IMR-90 (cell line): ENCODE measurements at regions not wholly inside any gene's neighbourhood (a gene's known extent, or its start where the extent isn't known, plus 50 kb on each side); places are given as distances from the start of the nearest gene placed in this dataset.

ENCODE experiments used
- ATAC-seq: fragments of 200-7000 bp; cut with Tn5 transposase; 2 replicates; pipeline ENCODE4 v1.9.1; 2020; ENCODE audit warnings: low read depth, mild to moderate bottlenecking, moderate library complexity
- BruUV-seq: library from RNA; stranded (reverse); fragments of 400-500 nt; replicated peaks from 2 replicates; lab custom pipeline; 2021; lab: Mats Ljungman, UMichigan
- CTCF ChIA-PET: fragments of 300-600 bp; formaldehyde crosslinking; extraction: SDS; loops from one replicate; lab custom pipeline; 2021; ENCODE audit warnings: antibody characterized with exemption; lab: Yijun Ruan, JAX
- POLR2A ChIA-PET: fragments of 300-600 bp; sonication (Branson Sonifier 250); formaldehyde crosslinking; loops from one replicate; lab custom pipeline; 2022; ENCODE audit warnings: antibody characterized with exemption; ENCODE audit not compliant: unreplicated experiment; lab: Charles Lee
- DNase-seq: peaks from one replicate; pipeline ENCODE4 v3.0.0; 2013
- H2AFZ ChIP-seq: replicated peaks from 2 replicates; pipeline ENCODE3; 2013; ENCODE audit warnings: low read length, mild to moderate bottlenecking; ENCODE audit not compliant: poor library complexity
- H2AK5ac ChIP-seq: 2 replicates; pipeline ENCODE4 v1.6.1; 2013; ENCODE audit warnings: low read depth, low read length, inconsistent platforms
- H2AK9ac ChIP-seq: replicated peaks from 2 replicates; pipeline ENCODE3; 2013; ENCODE audit warnings: mild to moderate bottlenecking, low read depth, low read length, moderate library complexity; ENCODE audit not compliant: poor library complexity
- H2BK120ac ChIP-seq: 2 replicates; pipeline ENCODE4 v1.6.1; 2013; ENCODE audit warnings: low read depth, low read length, inconsistent platforms
- H2BK15ac ChIP-seq: 3 replicates; pipeline ENCODE4 v1.6.1; 2013; ENCODE audit warnings: low read depth, low read length, inconsistent platforms
- H2BK20ac ChIP-seq: 2 replicates; pipeline ENCODE4 v1.6.1; 2013; ENCODE audit warnings: low read depth, mild to moderate bottlenecking, inconsistent platforms, low read length, moderate library complexity
- H2BK5ac ChIP-seq: 2 replicates; pipeline ENCODE4 v1.6.1; 2013; ENCODE audit warnings: mild to moderate bottlenecking, low read depth, low read length, inconsistent platforms; ENCODE audit not compliant: poor library complexity, severe bottlenecking
- H3K14ac ChIP-seq: replicated peaks from 2 replicates; pipeline ENCODE4 v1.6.1; 2013; ENCODE audit warnings: low read depth, low read length, inconsistent platforms
- H3K18ac ChIP-seq: 2 replicates; pipeline ENCODE4 v1.6.1; 2013; ENCODE audit warnings: low read depth, low read length, control low read depth
- H3K23ac ChIP-seq: 2 replicates; pipeline ENCODE4 v1.6.1; 2013; ENCODE audit warnings: low read depth, low read length, inconsistent platforms
- H3K27ac ChIP-seq: 2 replicates; pipeline ENCODE4 v1.5.1; 2013; ENCODE audit warnings: mild to moderate bottlenecking, control low read depth, low read length; ENCODE audit not compliant: insufficient read depth
- H3K27me3 ChIP-seq: 2 replicates; pipeline ENCODE4 v1.6.1; 2013; ENCODE audit warnings: low read length; ENCODE audit not compliant: control insufficient read depth, insufficient read depth
- H3K36me3 ChIP-seq: 2 replicates; pipeline ENCODE4 v1.6.1; 2013; ENCODE audit warnings: low read length, mixed read lengths; ENCODE audit not compliant: control insufficient read depth, insufficient read depth
- H3K4ac ChIP-seq: 2 replicates; pipeline ENCODE4 v1.6.1; 2013; ENCODE audit warnings: low read depth, low read length, inconsistent platforms
- H3K4me1 ChIP-seq: 2 replicates; pipeline ENCODE4 v1.6.1; 2013; ENCODE audit warnings: low read length, mixed read lengths; ENCODE audit not compliant: control insufficient read depth, insufficient read depth
- H3K4me2 ChIP-seq: 2 replicates; pipeline ENCODE4 v1.6.1; 2013; ENCODE audit warnings: low read depth, mild to moderate bottlenecking, control low read depth, low read length, moderate library complexity
- H3K4me3 ChIP-seq: 2 replicates; pipeline ENCODE4 v1.5.1; 2013; ENCODE audit warnings: low read depth, mild to moderate bottlenecking, control low read depth, low read length, moderate library complexity; ENCODE audit not compliant: insufficient read depth
- H3K56ac ChIP-seq: 2 replicates; pipeline ENCODE4 v1.6.1; 2013; ENCODE audit warnings: low read length, inconsistent platforms; ENCODE audit not compliant: insufficient read depth; ENCODE audit errors: extremely low read depth
- H3K79me1 ChIP-seq, 2 experiments: 2 replicates each; pipeline ENCODE4 v1.6.1; 2013; ENCODE audit warnings: low read length in 2 of 2, inconsistent platforms in 1 of 2, low read depth in 1 of 2
- H3K9ac ChIP-seq: 2 replicates; pipeline ENCODE4 v1.6.1; 2013; ENCODE audit warnings: low read depth, low read length, control low read depth
- H3K9me1 ChIP-seq: 2 replicates; pipeline ENCODE4 v1.6.1; 2013; ENCODE audit warnings: low read length, inconsistent platforms; ENCODE audit not compliant: insufficient read depth
- H3K9me3 ChIP-seq: 2 replicates; pipeline ENCODE4 v1.6.1; 2013; ENCODE audit warnings: low read length; ENCODE audit not compliant: control insufficient read depth, insufficient read depth
- H4K20me1 ChIP-seq: 2 replicates; pipeline ENCODE4 v1.6.1; 2013; ENCODE audit warnings: low read length, inconsistent platforms; ENCODE audit not compliant: insufficient read depth
- H4K5ac ChIP-seq: 2 replicates; pipeline ENCODE4 v1.6.1; 2013; ENCODE audit warnings: mild to moderate bottlenecking, low read depth, low read length, control low read depth
- H4K8ac ChIP-seq, 2 experiments: 2 replicates each; pipeline ENCODE4 v1.6.1; 2013; ENCODE audit warnings: low read depth in 2 of 2, low read length in 2 of 2, control low read depth in 1 of 2, inconsistent platforms in 1 of 2
- H4K91ac ChIP-seq: 2 replicates; pipeline ENCODE4 v1.6.1; 2013; ENCODE audit warnings: low read depth, low read length, inconsistent platforms; ENCODE audit not compliant: insufficient read depth
- BHLHE40 ChIP-seq: fragments of 150-350 bp; IDR thresholded peaks from 2 replicates; pipeline ENCODE4 v1.6.1; 2016; ENCODE audit warnings: mild to moderate bottlenecking, low read depth, low read length
- CEBPB ChIP-seq: IDR thresholded peaks from 2 replicates; pipeline ENCODE4 v1.6.1; 2012; ENCODE audit warnings: low read depth, low read length, improper control_type of control experiment
- CHD1 ChIP-seq: IDR thresholded peaks from 2 replicates; pipeline ENCODE4 v1.6.1; 2012; ENCODE audit warnings: low read depth, low read length, improper control_type of control experiment
- FOS ChIP-seq: fragments of 150-350 bp; IDR thresholded peaks from 2 replicates; pipeline ENCODE4 v1.6.1; 2016; ENCODE audit warnings: low read depth, low read length
- MAFK ChIP-seq: IDR thresholded peaks from 2 replicates; pipeline ENCODE4 v1.6.1; 2012; ENCODE audit warnings: low read depth, low read length, improper control_type of control experiment
- MAZ ChIP-seq: IDR thresholded peaks from 2 replicates; pipeline ENCODE4 v1.6.1; 2012; ENCODE audit warnings: low read depth, mild to moderate bottlenecking, low read length, improper control_type of control experiment, moderate library complexity, borderline replicate concordance
- MXI1 ChIP-seq: IDR thresholded peaks from 2 replicates; pipeline ENCODE4 v1.6.1; 2012; ENCODE audit warnings: low read depth, mild to moderate bottlenecking, low read length, moderate library complexity, borderline replicate concordance
- NFE2L2 ChIP-seq: fragments of 150-350 bp; IDR thresholded peaks from 2 replicates; pipeline ENCODE4 v1.6.1; 2016; ENCODE audit warnings: low read depth, mild to moderate bottlenecking, low read length
- POLR2A ChIP-seq: IDR thresholded peaks from 2 replicates; pipeline ENCODE4 v1.6.1; 2012; ENCODE audit warnings: mild to moderate bottlenecking, low read depth, low read length
- RAD21 ChIP-seq: IDR thresholded peaks from 2 replicates; pipeline ENCODE4 v1.6.1; 2012; ENCODE audit warnings: low read length, improper control_type of control experiment
- RCOR1 ChIP-seq: IDR thresholded peaks from 2 replicates; pipeline ENCODE4 v1.6.1; 2012; ENCODE audit warnings: mild to moderate bottlenecking, low read length, improper control_type of control experiment; ENCODE audit not compliant: insufficient replicate concordance
- RFX5 ChIP-seq: IDR thresholded peaks from 2 replicates; pipeline ENCODE4 v1.8.0; 2012; ENCODE audit warnings: low read depth, mild to moderate bottlenecking, low read length, moderate library complexity
- SMC3 ChIP-seq: fragments of 150-350 bp; IDR thresholded peaks from 2 replicates; pipeline ENCODE4 v1.6.1; 2016; ENCODE audit warnings: low read depth, mild to moderate bottlenecking, antibody characterized with exemption, low read length, moderate library complexity
- WGBS, 2 experiments: methylation state at CpG; one replicate each; pipeline versions ENCODE4 v1.1.5 to v1.1.7; 2013; ENCODE audit warnings: missing lambda C conversion rate in 2 of 2; ENCODE audit not compliant: insufficient read length in 1 of 2; ENCODE audit errors: extremely low coverage in 2 of 2; 5-methylcytosine and 5-hydroxymethylcytosine counted together
- dilution Hi-C: fragments of 300-500 bp; cut with HindIII; formaldehyde crosslinking; loops from one replicate; pipeline ENCODE4 v1.14.3; 2018; ENCODE audit warnings: low sequenced_read_pairs; ENCODE audit not compliant: unreplicated experiment
- in situ Hi-C: fragments of 300-500 bp; cut with MboI; formaldehyde crosslinking; loops from 3 replicates; pipeline ENCODE4 v1.14.3; 2019; ENCODE audit warnings: low sequenced_read_pairs, inconsistent platforms, mixed read lengths
- intact Hi-C: fragments of 100-400 bp; cut with micrococcal nuclease; formaldehyde crosslinking; loops from 2 replicates; pipeline ENCODE4 v1.10.0; 2022
- TF ChIP-seq, protein P1 (sequence below): fragments of 150-350 bp; IDR thresholded peaks from 2 replicates; pipeline ENCODE4 v1.6.1; 2017; ENCODE audit warnings: mild to moderate bottlenecking, antibody characterized with exemption, low read length, low read depth
- TF ChIP-seq, protein P2 (sequence below): fragments of 150-350 bp; IDR thresholded peaks from 2 replicates; pipeline ENCODE4 v1.6.1; 2016; ENCODE audit warnings: low read depth, mild to moderate bottlenecking, low read length, moderate library complexity, borderline replicate concordance
- TF ChIP-seq, protein P3 (sequence below): conservative IDR thresholded peaks from 2 replicates; pipeline ENCODE4 v1.5.1; 2012; ENCODE audit warnings: mild to moderate bottlenecking, low read depth, low read length, improper control_type of control experiment

DNA sequence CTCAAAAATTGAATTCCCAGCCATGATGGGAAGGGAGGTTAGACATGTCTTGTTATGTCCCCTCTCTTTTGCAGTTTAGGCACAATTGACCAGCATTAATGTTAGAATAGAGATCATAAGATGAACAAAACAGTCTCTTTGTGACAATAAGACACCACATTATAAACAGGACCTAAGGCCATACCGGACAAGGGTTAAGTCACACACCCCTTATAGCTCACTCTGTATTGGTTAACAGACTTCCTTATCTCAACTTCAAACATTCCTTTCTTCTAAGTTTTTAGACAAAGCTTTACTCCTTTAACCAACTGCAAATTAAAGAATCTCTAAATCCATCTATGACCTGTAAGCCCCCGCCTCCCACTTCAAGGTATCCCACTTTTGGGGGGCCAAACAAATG lies 81.1 kb upstream of the CPM start:
- CTCF ChIA-PET, result no interaction called here
- H3K36me3 ChIP-seq, result no peaks in the 10 kb centered on the region
- H3K18ac ChIP-seq, result no peak overlapping the region
- H4K91ac ChIP-seq, result no peak overlapping the region
- no peak overlapping the region for H3K4me2 ChIP-seq
- WGBS, 2 experiments, result no CpG with 5 or more reads among the region's 2 CpGs
- H2AK9ac ChIP-seq, result no peak overlapping the region
- ATAC-seq (no peak; the same call in 1 of the 2 replicates), DNase-seq (no peak)
- H4K5ac ChIP-seq, result no peak overlapping the region
- POLR2A ChIA-PET, result no interaction called here
- TF ChIP-seq RFX5 (no peak), FOS (no peak), POLR2A (no peak), MAZ (no peak), RCOR1 (no peak), BHLHE40 (no peak), RAD21 (no peak), CEBPB (no peak), NFE2L2 (no peak), SMC3 (no peak), MAFK (no peak), CHD1 (no peak), MXI1 (no peak)
- TF ChIP-seq, protein P1, sequence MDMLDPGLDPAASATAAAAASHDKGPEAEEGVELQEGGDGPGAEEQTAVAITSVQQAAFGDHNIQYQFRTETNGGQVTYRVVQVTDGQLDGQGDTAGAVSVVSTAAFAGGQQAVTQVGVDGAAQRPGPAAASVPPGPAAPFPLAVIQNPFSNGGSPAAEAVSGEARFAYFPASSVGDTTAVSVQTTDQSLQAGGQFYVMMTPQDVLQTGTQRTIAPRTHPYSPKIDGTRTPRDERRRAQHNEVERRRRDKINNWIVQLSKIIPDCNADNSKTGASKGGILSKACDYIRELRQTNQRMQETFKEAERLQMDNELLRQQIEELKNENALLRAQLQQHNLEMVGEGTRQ, result no peak
- TF ChIP-seq, protein P2, sequence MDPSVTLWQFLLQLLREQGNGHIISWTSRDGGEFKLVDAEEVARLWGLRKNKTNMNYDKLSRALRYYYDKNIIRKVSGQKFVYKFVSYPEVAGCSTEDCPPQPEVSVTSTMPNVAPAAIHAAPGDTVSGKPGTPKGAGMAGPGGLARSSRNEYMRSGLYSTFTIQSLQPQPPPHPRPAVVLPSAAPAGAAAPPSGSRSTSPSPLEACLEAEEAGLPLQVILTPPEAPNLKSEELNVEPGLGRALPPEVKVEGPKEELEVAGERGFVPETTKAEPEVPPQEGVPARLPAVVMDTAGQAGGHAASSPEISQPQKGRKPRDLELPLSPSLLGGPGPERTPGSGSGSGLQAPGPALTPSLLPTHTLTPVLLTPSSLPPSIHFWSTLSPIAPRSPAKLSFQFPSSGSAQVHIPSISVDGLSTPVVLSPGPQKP, result no peak
- TF ChIP-seq, protein P3, sequence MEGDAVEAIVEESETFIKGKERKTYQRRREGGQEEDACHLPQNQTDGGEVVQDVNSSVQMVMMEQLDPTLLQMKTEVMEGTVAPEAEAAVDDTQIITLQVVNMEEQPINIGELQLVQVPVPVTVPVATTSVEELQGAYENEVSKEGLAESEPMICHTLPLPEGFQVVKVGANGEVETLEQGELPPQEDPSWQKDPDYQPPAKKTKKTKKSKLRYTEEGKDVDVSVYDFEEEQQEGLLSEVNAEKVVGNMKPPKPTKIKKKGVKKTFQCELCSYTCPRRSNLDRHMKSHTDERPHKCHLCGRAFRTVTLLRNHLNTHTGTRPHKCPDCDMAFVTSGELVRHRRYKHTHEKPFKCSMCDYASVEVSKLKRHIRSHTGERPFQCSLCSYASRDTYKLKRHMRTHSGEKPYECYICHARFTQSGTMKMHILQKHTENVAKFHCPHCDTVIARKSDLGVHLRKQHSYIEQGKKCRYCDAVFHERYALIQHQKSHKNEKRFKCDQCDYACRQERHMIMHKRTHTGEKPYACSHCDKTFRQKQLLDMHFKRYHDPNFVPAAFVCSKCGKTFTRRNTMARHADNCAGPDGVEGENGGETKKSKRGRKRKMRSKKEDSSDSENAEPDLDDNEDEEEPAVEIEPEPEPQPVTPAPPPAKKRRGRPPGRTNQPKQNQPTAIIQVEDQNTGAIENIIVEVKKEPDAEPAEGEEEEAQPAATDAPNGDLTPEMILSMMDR, result no peak
- H2BK120ac ChIP-seq, result no peak overlapping the region
- H2AK5ac ChIP-seq, result no peak overlapping the region
- peaks cover 3% of the 10 kb centered on the region; the same call in 1 of the 2 replicates for H3K9me1 ChIP-seq
- no peak overlapping the region for H4K8ac ChIP-seq
- no peak overlapping the region for H3K23ac ChIP-seq
- no peaks in the 10 kb centered on the region for H4K20me1 ChIP-seq
- no peaks in the 10 kb centered on the region; the same call in 1 of the 2 replicates for H3K4me1 ChIP-seq
- no peaks in the 10 kb centered on the region for H3K27me3 ChIP-seq
- intact Hi-C loops (no loop called here), in situ Hi-C loops (no loop called here), dilution Hi-C loops (no loop called here)
- no peak overlapping the region for H2BK20ac ChIP-seq
- BruUV-seq, result no TSS peak
- no peaks in the 10 kb centered on the region for H3K9me3 ChIP-seq
- no peak overlapping the region for H3K14ac ChIP-seq
- H3K79me1 ChIP-seq, result no peaks in the 10 kb centered on the region
- no peak overlapping the region for H3K56ac ChIP-seq
- no peak overlapping the region for H2BK5ac ChIP-seq
- no peak overlapping the region for H3K4ac ChIP-seq
- H3K4me3 ChIP-seq, result no peak overlapping the region
- no peak overlapping the region for H3K27ac ChIP-seq
- H3K9ac ChIP-seq, result no peak overlapping the region
- no peak overlapping the region for H2AFZ ChIP-seq
- no peak overlapping the region for H2BK15ac ChIP-seq
